KMS-11 (cell line): ENCODE measurements at regions not wholly inside any gene's neighbourhood (a gene's known extent, or its start where the extent isn't known, plus 50 kb on each side); places are given as distances from the start of the nearest gene placed in this dataset.

Experiments
- H2AFZ ChIP-seq: fragments of 200-600 bp; sonication (generic); 2 replicates; pipeline ENCODE4 v1.6.1; 2016; ENCODE audit warnings: antibody characterized with exemption, mixed run types, low read depth
- H3K27ac ChIP-seq: fragments of 200-600 bp; sonication (generic); 2 replicates; pipeline ENCODE4 v1.6.1; 2016; ENCODE audit warnings: mild to moderate bottlenecking, mixed run types
- H3K27me3 ChIP-seq: fragments of 200-600 bp; sonication (generic); 2 replicates; pipeline ENCODE4 v1.6.1; 2017; ENCODE audit warnings: mild to moderate bottlenecking, low read depth, mixed run types, moderate library complexity; ENCODE audit not compliant: insufficient read depth
- H3K36me3 ChIP-seq: fragments of 200-600 bp; sonication (generic); 2 replicates; pipeline ENCODE4 v1.6.1; 2017; ENCODE audit warnings: mild to moderate bottlenecking, mixed run types; ENCODE audit not compliant: insufficient read depth
- H3K4me1 ChIP-seq: fragments of 200-600 bp; sonication (generic); 2 replicates; pipeline ENCODE4 v1.6.1; 2016; ENCODE audit warnings: mild to moderate bottlenecking, low read depth, mixed run types; ENCODE audit not compliant: poor library complexity, severe bottlenecking
- H3K4me2 ChIP-seq: fragments of 200-600 bp; sonication (generic); 2 replicates; pipeline ENCODE4 v1.7.0; 2016; ENCODE audit warnings: mild to moderate bottlenecking, mixed run types
- H3K4me3 ChIP-seq: fragments of 200-600 bp; sonication (generic); IDR thresholded peaks from 2 replicates; pipeline ENCODE4 v1.6.1; 2017; ENCODE audit warnings: low read depth, low read length, mixed read lengths; ENCODE audit not compliant: insufficient read depth
- H3K79me2 ChIP-seq: fragments of 200-600 bp; sonication (generic); 2 replicates; pipeline ENCODE4 v1.6.1; 2016; ENCODE audit warnings: low read depth, mixed run types; ENCODE audit not compliant: insufficient read depth
- H3K9ac ChIP-seq: fragments of 200-600 bp; sonication (generic); 2 replicates; pipeline ENCODE4 v1.6.1; 2016; ENCODE audit warnings: mild to moderate bottlenecking, mixed run types
- H4K20me1 ChIP-seq: fragments of 200-600 bp; sonication (generic); 2 replicates; pipeline ENCODE4 v1.6.1; 2016; ENCODE audit warnings: mild to moderate bottlenecking, mixed run types; ENCODE audit not compliant: insufficient read depth
- CTCF ChIP-seq: fragments of 200-600 bp; sonication (generic); conservative IDR thresholded peaks from 2 replicates; pipeline ENCODE4 v1.6.1; 2017; ENCODE audit warnings: low read depth, mild to moderate bottlenecking, antibody characterized with exemption, low read length, moderate library complexity, mixed read lengths

GRCh38 chr2:176392744-176393414, 123.6 kb downstream of the MTX2 start:
- no peaks in the 10 kb centered on the region for H3K36me3 ChIP-seq
- no peak overlapping the region for H3K9ac ChIP-seq
- no peak overlapping the region for H3K27ac ChIP-seq
- H3K27me3 ChIP-seq: no peaks in the 10 kb centered on the region
- TF ChIP-seq CTCF: no peak
- no peak overlapping the region for H3K4me2 ChIP-seq
- H2AFZ ChIP-seq: no peak overlapping the region
- no peaks in the 10 kb centered on the region for H3K4me1 ChIP-seq
- H4K20me1 ChIP-seq: no peaks in the 10 kb centered on the region
- H3K79me2 ChIP-seq: no peaks in the 10 kb centered on the region
- no peak overlapping the region for H3K4me3 ChIP-seq

GRCh38 chr2:176395273-176395854, 126.1 kb downstream of the MTX2 start:
- no peaks in the 10 kb centered on the region for H3K79me2 ChIP-seq
- no peaks in the 10 kb centered on the region for H4K20me1 ChIP-seq
- no peaks in the 10 kb centered on the region for H3K27me3 ChIP-seq
- no peak overlapping the region for H3K4me3 ChIP-seq
- H2AFZ ChIP-seq: no peak overlapping the region
- no peak overlapping the region for H3K9ac ChIP-seq
- H3K27ac ChIP-seq: no peak overlapping the region
- no peak overlapping the region for H3K4me2 ChIP-seq
- H3K36me3 ChIP-seq: no peaks in the 10 kb centered on the region
- H3K4me1 ChIP-seq: no peaks in the 10 kb centered on the region
- TF ChIP-seq CTCF: no peak

GRCh38 chr2:176398243-176399073, 129.2 kb downstream of the MTX2 start:
- Histone ChIP-seq H3K9ac (no peak overlapping the region), H3K27me3 (no peaks in the 10 kb centered on the region), H2AFZ (no peak overlapping the region), H3K4me1 (no peaks in the 10 kb centered on the region), H4K20me1 (no peaks in the 10 kb centered on the region), H3K36me3 (no peaks in the 10 kb centered on the region), H3K4me3 (no peak overlapping the region), H3K27ac (no peak overlapping the region), H3K4me2 (no peak overlapping the region), H3K79me2 (no peaks in the 10 kb centered on the region)
- no peak for TF ChIP-seq CTCF

GRCh38 chr2:176399074-176399598, 129.9 kb downstream of the MTX2 start:
- H3K9ac ChIP-seq: no peak overlapping the region

More at GRCh38 chr2:176399074-176399598, 129.9 kb downstream of the MTX2 start:
- no peak overlapping the region for H3K4me3 ChIP-seq
- no peak overlapping the region for H3K27ac ChIP-seq
- H3K4me2 ChIP-seq: no peak overlapping the region
- H3K79me2 ChIP-seq: no peaks in the 10 kb centered on the region
- no peaks in the 10 kb centered on the region for H3K4me1 ChIP-seq
- H3K27me3 ChIP-seq: no peaks in the 10 kb centered on the region
- H3K36me3 ChIP-seq: no peaks in the 10 kb centered on the region
- H2AFZ ChIP-seq: no peak overlapping the region
- no peaks in the 10 kb centered on the region for H4K20me1 ChIP-seq
- TF ChIP-seq CTCF: no peak
